Mesothelial cell of epicardium (in vitro differentiated cells): ENCODE measurements at regions not wholly inside any gene's neighbourhood (a gene's known extent, or its start where the extent isn't known, plus 50 kb on each side); places are given as distances from the start of the nearest gene placed in this dataset.

Source experiments
- DNase-seq, 2 experiments: peaks; one replicate each; pipeline ENCODE4 v3.0.0; 2021; ENCODE audit warnings: low spot score in 2 of 2; ENCODE audit not compliant: unreplicated experiment in 2 of 2
- H3K27ac Mint-ChIP-seq: 2 replicates; pipeline ENCODE4 v1.8.0; 2021; ENCODE audit warnings: mixed read lengths
- H3K27me3 Mint-ChIP-seq: 2 replicates; pipeline ENCODE4 v1.8.0; 2021; ENCODE audit warnings: low read depth, mixed read lengths
- H3K36me3 Mint-ChIP-seq: 2 replicates; pipeline ENCODE4 v1.8.0; 2021; ENCODE audit warnings: mixed read lengths
- H3K4me1 Mint-ChIP-seq: 2 replicates; pipeline ENCODE4 v1.8.0; 2021; ENCODE audit warnings: mixed read lengths
- H3K4me3 Mint-ChIP-seq: 2 replicates; pipeline ENCODE4 v1.8.0; 2021; ENCODE audit warnings: mild to moderate bottlenecking, moderate library complexity, mixed read lengths
- H3K9me3 Mint-ChIP-seq: 2 replicates; pipeline ENCODE4 v1.8.0; 2021; ENCODE audit warnings: mixed read lengths
- TF ChIP-seq, protein P1 (sequence below): fragments of 200-600 bp; sonication (generic); IDR thresholded peaks from one replicate; pipeline ENCODE4 v1.5.0; 2021; ENCODE audit warnings: antibody characterized with exemption; ENCODE audit not compliant: unreplicated experiment

DNA sequence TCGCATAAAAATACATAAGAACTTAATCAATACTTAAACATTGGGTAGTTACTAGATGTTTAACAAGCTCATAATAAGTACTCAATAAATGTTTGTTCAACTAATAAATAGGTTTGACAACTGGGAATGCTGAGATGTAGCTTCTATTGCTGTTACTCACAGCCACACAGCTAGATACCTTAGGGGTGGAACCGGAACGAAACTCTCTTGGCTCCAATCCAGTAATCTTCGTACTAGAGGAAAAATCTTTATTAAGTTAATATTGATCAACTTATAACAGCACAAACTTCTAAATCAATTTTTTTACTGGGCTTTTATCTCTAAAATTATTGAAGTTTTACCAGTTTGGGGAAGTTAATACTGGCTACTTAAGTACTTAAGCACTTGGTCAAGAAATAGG, 247.8 kb downstream of the PAX3 start:
- DNase-seq: no peak
- no peaks in the 10 kb centered on the region for H3K36me3 Mint-ChIP-seq
- H3K9me3 Mint-ChIP-seq: no peaks in the 10 kb centered on the region
- TF ChIP-seq, protein P1, sequence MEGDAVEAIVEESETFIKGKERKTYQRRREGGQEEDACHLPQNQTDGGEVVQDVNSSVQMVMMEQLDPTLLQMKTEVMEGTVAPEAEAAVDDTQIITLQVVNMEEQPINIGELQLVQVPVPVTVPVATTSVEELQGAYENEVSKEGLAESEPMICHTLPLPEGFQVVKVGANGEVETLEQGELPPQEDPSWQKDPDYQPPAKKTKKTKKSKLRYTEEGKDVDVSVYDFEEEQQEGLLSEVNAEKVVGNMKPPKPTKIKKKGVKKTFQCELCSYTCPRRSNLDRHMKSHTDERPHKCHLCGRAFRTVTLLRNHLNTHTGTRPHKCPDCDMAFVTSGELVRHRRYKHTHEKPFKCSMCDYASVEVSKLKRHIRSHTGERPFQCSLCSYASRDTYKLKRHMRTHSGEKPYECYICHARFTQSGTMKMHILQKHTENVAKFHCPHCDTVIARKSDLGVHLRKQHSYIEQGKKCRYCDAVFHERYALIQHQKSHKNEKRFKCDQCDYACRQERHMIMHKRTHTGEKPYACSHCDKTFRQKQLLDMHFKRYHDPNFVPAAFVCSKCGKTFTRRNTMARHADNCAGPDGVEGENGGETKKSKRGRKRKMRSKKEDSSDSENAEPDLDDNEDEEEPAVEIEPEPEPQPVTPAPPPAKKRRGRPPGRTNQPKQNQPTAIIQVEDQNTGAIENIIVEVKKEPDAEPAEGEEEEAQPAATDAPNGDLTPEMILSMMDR: no peak
- no peaks in the 10 kb centered on the region for H3K4me1 Mint-ChIP-seq
- no peak overlapping the region for H3K4me3 Mint-ChIP-seq
- no peak overlapping the region for H3K27ac Mint-ChIP-seq
- H3K27me3 Mint-ChIP-seq: peaks cover 74% of the 10 kb centered on the region

DNA sequence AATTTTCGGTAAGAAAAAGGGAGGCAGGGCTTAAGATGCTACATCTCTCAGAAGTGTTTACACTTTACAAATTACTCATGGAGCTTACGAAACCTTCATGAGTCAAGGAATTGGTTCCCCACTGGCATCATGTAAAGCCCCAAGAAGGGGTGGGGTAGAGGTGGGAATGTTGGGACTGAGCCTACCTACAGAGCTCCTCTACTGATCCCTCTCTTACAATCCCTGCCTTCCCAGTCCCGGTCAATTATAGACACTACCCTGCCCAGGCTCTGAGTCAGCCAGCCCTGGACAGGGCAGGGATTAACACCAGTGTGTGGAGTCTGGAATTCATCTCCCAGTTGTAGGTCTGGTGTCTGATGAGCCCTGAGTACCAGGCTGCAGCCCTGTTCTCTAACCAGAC, 248.9 kb downstream of the PAX3 start:
- no peak overlapping the region for H3K27ac Mint-ChIP-seq

DNA sequence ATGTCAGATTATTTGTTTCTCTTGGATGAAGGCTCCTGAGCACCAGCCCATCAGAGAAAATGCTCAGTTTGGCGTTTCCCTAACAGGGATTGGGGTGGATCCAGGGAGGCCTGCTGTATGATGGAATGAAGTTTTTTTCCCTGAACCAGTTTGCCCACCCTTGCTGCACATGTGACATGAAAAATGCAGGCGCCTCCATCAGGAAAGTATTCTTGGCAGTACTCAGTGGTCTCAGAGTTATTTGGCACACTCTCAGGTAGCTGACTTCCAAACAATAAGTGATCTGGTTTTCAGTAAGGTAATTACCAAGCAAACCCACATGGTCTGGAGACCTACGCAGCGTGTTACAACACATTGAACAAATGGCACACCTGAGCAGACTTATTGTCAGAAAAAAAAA, 254.9 kb downstream of the PAX3 start:
- Mint-ChIP-seq H3K36me3 (no peaks in the 10 kb centered on the region), H3K4me3 (no peak overlapping the region), H3K27me3 (peaks cover 25% of the 10 kb centered on the region), H3K4me1 (no peaks in the 10 kb centered on the region), H3K27ac (no peak overlapping the region), H3K9me3 (no peaks in the 10 kb centered on the region)
- TF ChIP-seq, protein P1: no peak
- DNase-seq: no peak

More for the DNA sequence above, 248.9 kb downstream of the PAX3 start:
- Mint-ChIP-seq H3K4me1 (no peaks in the 10 kb centered on the region), H3K27me3 (peaks cover 64% of the 10 kb centered on the region), H3K9me3 (no peaks in the 10 kb centered on the region), H3K4me3 (no peak overlapping the region), H3K36me3 (no peaks in the 10 kb centered on the region)
- TF ChIP-seq, protein P1: no peak
- no peak for DNase-seq

- Mint-ChIP-seq H3K27ac (no peak overlapping the region), H3K36me3 (no peaks in the 10 kb centered on the region), H3K4me3 (no peak overlapping the region), H3K4me1 (no peaks in the 10 kb centered on the region), H3K9me3 (no peaks in the 10 kb centered on the region), H3K27me3 (peaks cover 17% of the 10 kb centered on the region)
- TF ChIP-seq, protein P1: no peak
- no peak for DNase-seq
Measured at GRCh38 chr2:222042666-222043065, 256.1 kb downstream of the PAX3 start.

DNA sequence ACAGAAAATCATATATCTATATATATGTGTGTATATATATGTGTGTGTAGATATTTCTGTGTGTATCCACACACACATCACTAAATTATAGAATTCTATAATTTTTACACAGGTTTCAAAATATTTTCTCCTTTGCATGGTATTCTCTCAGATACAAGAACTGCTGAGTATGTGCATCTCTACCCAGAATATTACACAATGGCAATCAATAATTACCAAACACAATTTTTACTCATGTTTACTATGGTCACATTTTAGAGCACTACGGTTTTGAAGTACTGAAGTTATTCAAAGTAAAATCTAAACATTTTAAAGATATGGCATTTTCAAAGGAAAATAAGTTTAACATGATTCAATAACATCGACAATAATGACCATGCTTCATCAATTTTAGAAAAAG, 258.5 kb downstream of the PAX3 start:
- TF ChIP-seq, protein P1: no peak
- no peaks in the 10 kb centered on the region for H3K9me3 Mint-ChIP-seq
- no peaks in the 10 kb centered on the region for H3K36me3 Mint-ChIP-seq
- DNase-seq: no peak
- no peak overlapping the region for H3K4me3 Mint-ChIP-seq
- no peak overlapping the region for H3K27ac Mint-ChIP-seq
- H3K27me3 Mint-ChIP-seq: peaks cover 6% of the 10 kb centered on the region
- no peaks in the 10 kb centered on the region for H3K4me1 Mint-ChIP-seq

DNA sequence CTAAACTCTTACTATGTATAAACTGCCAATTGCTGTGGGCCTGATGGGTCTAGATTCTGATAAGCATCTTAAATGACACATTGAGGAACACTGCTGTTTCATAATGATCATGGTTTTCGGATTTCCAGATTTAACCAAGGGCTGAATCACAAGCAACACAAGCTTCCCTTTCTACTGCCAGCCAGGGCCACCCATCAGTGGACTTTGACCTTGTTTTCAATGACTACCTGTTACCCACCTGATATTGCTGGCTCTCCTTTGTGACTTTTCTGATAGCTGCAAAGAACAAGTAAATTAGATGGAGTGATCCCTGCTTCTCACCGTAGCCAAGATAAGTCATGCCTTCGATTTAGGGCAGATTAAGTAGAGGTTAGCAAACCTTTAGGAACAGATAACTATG, 259.0 kb downstream of the PAX3 start:
- TF ChIP-seq, protein P1: no peak
- Mint-ChIP-seq H3K27me3 (peaks cover 5% of the 10 kb centered on the region), H3K4me3 (no peak overlapping the region), H3K36me3 (no peaks in the 10 kb centered on the region), H3K9me3 (no peaks in the 10 kb centered on the region), H3K27ac (no peak overlapping the region), H3K4me1 (no peaks in the 10 kb centered on the region)
- no peak for DNase-seq
